Smooth muscle cell (in vitro differentiated cells): ENCODE measurements at regions not wholly inside any gene's neighbourhood (a gene's known extent, or its start where the extent isn't known, plus 50 kb on each side); places are given as distances from the start of the nearest gene placed in this dataset.

Experiments used
- DNase-seq: peaks from one replicate; lab custom pipeline; 2025; ENCODE audit not compliant: unreplicated experiment; lab: John Stamatoyannopoulos, UW
- H2AFZ ChIP-seq: fragments of 200-600 bp; sonication (generic); 2 replicates; pipeline ENCODE4 v1.6.0; 2016; ENCODE audit warnings: antibody characterized with exemption, low read depth, mild to moderate bottlenecking
- H3F3A ChIP-seq: fragments of 200-600 bp; sonication (generic); 2 replicates; pipeline ENCODE4 v1.6.0; 2017; ENCODE audit warnings: antibody characterized with exemption, low read depth
- H3K27ac ChIP-seq: fragments of 200-600 bp; sonication (generic); 2 replicates; pipeline ENCODE4 v1.5.1; 2016; ENCODE audit warnings: low read depth, mild to moderate bottlenecking
- H3K27me3 ChIP-seq: fragments of 200-600 bp; sonication (generic); 2 replicates; pipeline ENCODE4 v1.6.1; 2016; ENCODE audit warnings: low read depth, mild to moderate bottlenecking
- H3K36me3 ChIP-seq: fragments of 200-600 bp; sonication (generic); 2 replicates; pipeline ENCODE4 v1.5.1; 2016; ENCODE audit warnings: low read depth
- H3K4me1 ChIP-seq: fragments of 200-600 bp; sonication (generic); 2 replicates; pipeline ENCODE4 v1.5.1; 2016; ENCODE audit warnings: low read depth
- H3K4me2 ChIP-seq: fragments of 200-600 bp; sonication (generic); 2 replicates; pipeline ENCODE4 v1.6.0; 2016; ENCODE audit warnings: mild to moderate bottlenecking
- H3K4me3 ChIP-seq: fragments of 200-600 bp; sonication (generic); 2 replicates; pipeline ENCODE4 v1.5.1; 2016; ENCODE audit warnings: mild to moderate bottlenecking
- H3K79me2 ChIP-seq: fragments of 200-600 bp; sonication (generic); 2 replicates; pipeline ENCODE4 v1.6.0; 2016; ENCODE audit warnings: low read depth, mild to moderate bottlenecking
- H3K9ac ChIP-seq: fragments of 200-600 bp; sonication (generic); 2 replicates; pipeline ENCODE4 v1.6.0; 2016; ENCODE audit warnings: low read depth
- H3K9me3 ChIP-seq: fragments of 200-600 bp; sonication (generic); replicated peaks from 2 replicates; pipeline ENCODE4 v1.5.1; 2016; ENCODE audit warnings: low read depth
- H4K20me1 ChIP-seq: fragments of 200-600 bp; sonication (generic); 2 replicates; pipeline ENCODE4 v1.6.0; 2016; ENCODE audit warnings: low read depth
- WGBS: methylation state at CpG from one replicate; pipeline ENCODE4 v1.1.7; 2016; ENCODE audit warnings: low lambda C conversion rate; 5-methylcytosine and 5-hydroxymethylcytosine counted together
- TF ChIP-seq, protein P1 (sequence below): fragments of 200-600 bp; sonication (generic); IDR thresholded peaks from 2 replicates; pipeline ENCODE4 v1.5.1; 2017; ENCODE audit warnings: borderline replicate concordance, mild to moderate bottlenecking, antibody characterized with exemption; ENCODE audit not compliant: insufficient read depth, poor library complexity, severe bottlenecking

DNA sequence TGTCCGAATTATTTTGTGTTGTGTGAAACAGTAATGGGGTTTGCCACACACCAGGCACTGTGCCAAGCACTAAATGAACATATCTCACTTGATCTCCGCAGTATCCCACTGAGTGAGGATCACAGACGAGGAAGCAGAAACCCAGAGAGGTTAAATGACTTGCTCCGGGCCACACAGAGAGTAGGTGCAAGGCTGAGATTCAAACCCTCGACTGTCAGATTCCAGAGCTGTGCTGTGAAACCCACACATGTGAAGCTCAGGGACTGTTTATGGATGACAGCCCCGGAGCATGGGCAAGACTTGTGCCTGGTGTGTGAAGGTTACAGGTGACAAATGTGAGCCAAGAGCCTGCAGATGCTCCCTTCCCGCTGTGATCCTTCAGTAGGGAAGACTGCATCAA, 87.8 kb upstream of the SIRPA start:
- no peak for DNase-seq
- Histone ChIP-seq H3K9me3 (no peaks in the 10 kb centered on the region), H3K9ac (no peak overlapping the region), H3K36me3 (no peaks in the 10 kb centered on the region), H3K4me3 (no peak overlapping the region), H3K27ac (no peak overlapping the region), H3F3A (peaks cover 8% of the 10 kb centered on the region), H3K4me2 (no peak overlapping the region), H3K4me1 (peaks cover 28% of the 10 kb centered on the region), H3K27me3 (no peaks in the 10 kb centered on the region), H4K20me1 (no peaks in the 10 kb centered on the region), H3K79me2 (no peaks in the 10 kb centered on the region), H2AFZ (no peak overlapping the region)
- WGBS, result 86% methylated on average over 7 of the region's 7 CpGs
- TF ChIP-seq, protein P1, sequence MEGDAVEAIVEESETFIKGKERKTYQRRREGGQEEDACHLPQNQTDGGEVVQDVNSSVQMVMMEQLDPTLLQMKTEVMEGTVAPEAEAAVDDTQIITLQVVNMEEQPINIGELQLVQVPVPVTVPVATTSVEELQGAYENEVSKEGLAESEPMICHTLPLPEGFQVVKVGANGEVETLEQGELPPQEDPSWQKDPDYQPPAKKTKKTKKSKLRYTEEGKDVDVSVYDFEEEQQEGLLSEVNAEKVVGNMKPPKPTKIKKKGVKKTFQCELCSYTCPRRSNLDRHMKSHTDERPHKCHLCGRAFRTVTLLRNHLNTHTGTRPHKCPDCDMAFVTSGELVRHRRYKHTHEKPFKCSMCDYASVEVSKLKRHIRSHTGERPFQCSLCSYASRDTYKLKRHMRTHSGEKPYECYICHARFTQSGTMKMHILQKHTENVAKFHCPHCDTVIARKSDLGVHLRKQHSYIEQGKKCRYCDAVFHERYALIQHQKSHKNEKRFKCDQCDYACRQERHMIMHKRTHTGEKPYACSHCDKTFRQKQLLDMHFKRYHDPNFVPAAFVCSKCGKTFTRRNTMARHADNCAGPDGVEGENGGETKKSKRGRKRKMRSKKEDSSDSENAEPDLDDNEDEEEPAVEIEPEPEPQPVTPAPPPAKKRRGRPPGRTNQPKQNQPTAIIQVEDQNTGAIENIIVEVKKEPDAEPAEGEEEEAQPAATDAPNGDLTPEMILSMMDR, result no peak

DNA sequence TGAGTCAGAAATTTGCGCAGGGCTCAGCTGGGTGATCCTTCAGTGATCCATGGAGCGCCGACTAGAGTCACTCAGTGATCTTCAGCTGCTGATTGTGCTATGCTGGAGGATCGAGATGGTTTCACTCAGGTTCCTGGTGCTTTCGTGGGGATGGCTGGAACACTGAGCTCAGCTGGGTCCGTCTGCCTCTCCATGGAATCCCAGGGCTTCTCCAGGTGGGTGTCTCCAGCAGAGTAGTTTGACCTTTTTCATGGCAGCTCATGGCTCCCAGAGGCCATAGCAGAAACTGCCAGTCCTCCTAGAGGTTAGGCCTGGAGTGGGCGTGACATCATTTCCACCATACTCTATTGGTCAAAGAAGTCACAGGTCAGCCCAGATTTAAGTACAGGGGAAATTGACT, 88.8 kb upstream of the SIRPA start:
- no peak overlapping the region for H3K27ac ChIP-seq
- DNase-seq, result no peak
- H3K79me2 ChIP-seq, result no peaks in the 10 kb centered on the region
- no peak overlapping the region for H2AFZ ChIP-seq
- peaks cover 23% of the 10 kb centered on the region for H3K4me1 ChIP-seq
- H3K4me2 ChIP-seq, result no peak overlapping the region
- H3K9me3 ChIP-seq, result no peaks in the 10 kb centered on the region
- no peaks in the 10 kb centered on the region for H3K27me3 ChIP-seq
- H4K20me1 ChIP-seq, result no peaks in the 10 kb centered on the region
- H3K4me3 ChIP-seq, result no peak overlapping the region
- H3K36me3 ChIP-seq, result no peaks in the 10 kb centered on the region
- TF ChIP-seq, protein P1, result no peak
- peaks cover 4% of the 10 kb centered on the region for H3F3A ChIP-seq
- 92% methylated on average over 7 of the region's 7 CpGs for WGBS
- H3K9ac ChIP-seq, result no peak overlapping the region

DNA sequence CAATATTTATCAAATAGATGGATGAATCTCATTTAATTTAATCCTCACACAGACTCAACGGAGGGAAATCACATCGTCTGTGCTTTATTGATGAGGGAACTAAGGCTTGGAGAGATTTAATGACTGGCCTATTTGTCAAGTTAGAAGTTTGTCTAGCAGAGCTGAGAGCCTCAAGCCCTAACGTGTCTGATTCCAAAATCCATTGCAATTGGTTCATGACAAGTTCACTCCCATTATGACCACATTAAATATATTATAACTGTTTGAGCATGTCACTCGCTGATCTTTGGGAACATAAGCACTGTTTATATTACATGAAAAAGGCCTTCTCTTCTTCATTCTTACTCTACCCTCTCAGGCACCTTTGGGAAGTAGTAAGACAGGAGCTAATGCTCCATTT, 89.4 kb upstream of the SIRPA start:
- Histone ChIP-seq H3K9me3 (no peaks in the 10 kb centered on the region), H3K9ac (no peak overlapping the region), H3K79me2 (no peaks in the 10 kb centered on the region), H3K27me3 (no peaks in the 10 kb centered on the region), H3K36me3 (no peaks in the 10 kb centered on the region), H3K27ac (no peak overlapping the region), H3K4me2 (no peak overlapping the region), H3F3A (peaks cover 4% of the 10 kb centered on the region), H3K4me1 (peaks cover 17% of the 10 kb centered on the region), H3K4me3 (no peak overlapping the region), H4K20me1 (no peaks in the 10 kb centered on the region), H2AFZ (no peak overlapping the region)
- WGBS, result 91% methylated on average over 4 of the region's 4 CpGs
- TF ChIP-seq, protein P1, result no peak
- no peak for DNase-seq

DNA sequence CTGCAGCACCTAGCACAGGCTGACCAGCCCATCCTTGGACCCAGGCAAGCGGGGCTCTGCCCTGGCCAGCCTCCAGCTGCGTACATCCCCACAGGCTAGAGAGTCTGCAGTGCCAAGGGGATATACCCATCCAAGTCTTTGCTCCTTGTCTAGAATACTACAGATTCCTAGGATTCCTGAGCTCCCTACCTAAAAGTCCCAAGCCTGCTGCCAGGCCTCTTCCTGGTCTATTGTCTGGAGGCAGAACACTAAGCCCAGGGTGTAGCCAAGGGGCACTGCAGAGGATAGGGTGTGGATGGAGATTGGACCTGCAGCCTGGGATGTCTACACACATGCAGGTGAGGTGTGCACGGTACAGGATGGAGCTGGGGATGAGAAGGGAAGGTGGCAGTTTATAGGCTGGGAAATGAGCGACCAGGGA, 90.0 kb upstream of the SIRPA start:
- H3K9me3 ChIP-seq, result no peaks in the 10 kb centered on the region
- H2AFZ ChIP-seq, result no peak overlapping the region
- H4K20me1 ChIP-seq, result no peaks in the 10 kb centered on the region
- TF ChIP-seq, protein P1, result no peak
- DNase-seq, result no peak
- H3K4me2 ChIP-seq, result no peak overlapping the region
- WGBS, result 95% methylated on average over 4 of the region's 4 CpGs
- no peaks in the 10 kb centered on the region for H3K79me2 ChIP-seq
- no peak overlapping the region for H3K9ac ChIP-seq
- H3F3A ChIP-seq, result peaks cover 4% of the 10 kb centered on the region
- H3K4me1 ChIP-seq, result peaks cover 10% of the 10 kb centered on the region
- H3K36me3 ChIP-seq, result no peaks in the 10 kb centered on the region
- H3K27me3 ChIP-seq, result no peaks in the 10 kb centered on the region
- H3K27ac ChIP-seq, result no peak overlapping the region
- H3K4me3 ChIP-seq, result no peak overlapping the region
